GM23338 (cell line): ENCODE measurements at regions not wholly inside any gene's neighbourhood (a gene's known extent, or its start where the extent isn't known, plus 50 kb on each side); places are given as distances from the start of the nearest gene placed in this dataset.

Experiments used
- ATAC-seq: fragments of 200-7000 bp; cut with Tn5 transposase; 3 replicates; pipeline ENCODE4 v1.9.1; 2020
- DNase-seq: peaks from one replicate; pipeline ENCODE4 v3.0.0-alpha.2; 2015; ENCODE audit warnings: low spot score
- H2AFZ ChIP-seq: fragments of 200-600 bp; sonication (generic); 2 replicates; pipeline ENCODE4 v1.8.0; 2016; ENCODE audit warnings: antibody characterized with exemption, mild to moderate bottlenecking, moderate library complexity
- H3F3A ChIP-seq: fragments of 200-600 bp; sonication (generic); replicated peaks from 2 replicates; pipeline ENCODE4 v1.8.0; 2017; ENCODE audit warnings: antibody characterized with exemption, mixed run types, low read depth
- H3K27ac ChIP-seq: fragments of 200-600 bp; sonication (generic); 2 replicates; pipeline ENCODE4 v1.6.1; 2016; ENCODE audit warnings: low read depth
- H3K27me3 ChIP-seq: fragments of 200-600 bp; sonication (generic); 2 replicates; pipeline ENCODE4 v1.8.0; 2016; ENCODE audit warnings: mild to moderate bottlenecking, mixed run types, moderate library complexity; ENCODE audit not compliant: insufficient read depth
- H3K36me3 ChIP-seq: fragments of 200-600 bp; sonication (generic); 2 replicates; pipeline ENCODE4 v1.8.0; 2016; ENCODE audit warnings: mild to moderate bottlenecking; ENCODE audit not compliant: insufficient read depth
- H3K4me1 ChIP-seq: fragments of 200-600 bp; sonication (generic); 2 replicates; pipeline ENCODE4 v1.8.0; 2016; ENCODE audit warnings: mild to moderate bottlenecking, moderate library complexity; ENCODE audit not compliant: insufficient read depth
- H3K4me2 ChIP-seq: fragments of 200-600 bp; sonication (generic); 2 replicates; pipeline ENCODE4 v1.7.1; 2017; ENCODE audit warnings: mixed run types
- H3K4me3 ChIP-seq: fragments of 200-600 bp; sonication (generic); 2 replicates; pipeline ENCODE4 v1.6.1; 2016; ENCODE audit warnings: mixed run types
- H3K79me2 ChIP-seq: fragments of 200-600 bp; sonication (generic); replicated peaks from 2 replicates; pipeline ENCODE4 v1.8.0; 2017; ENCODE audit warnings: mild to moderate bottlenecking; ENCODE audit not compliant: insufficient read depth
- H3K9me2 ChIP-seq: fragments of 200-600 bp; sonication (generic); 2 replicates; pipeline ENCODE4 v1.8.0; 2017; ENCODE audit not compliant: insufficient read depth
- H4K20me1 ChIP-seq: fragments of 200-600 bp; sonication (generic); replicated peaks from 2 replicates; pipeline ENCODE4 v1.8.0; 2017; ENCODE audit warnings: mild to moderate bottlenecking; ENCODE audit not compliant: insufficient read depth
- H3K27ac Mint-ChIP-seq: 2 replicates; pipeline ENCODE4 v1.8.0; 2020; ENCODE audit warnings: inconsistent platforms, mild to moderate bottlenecking, moderate library complexity, mixed read lengths
- H3K27me3 Mint-ChIP-seq: 3 replicates; pipeline ENCODE4 v1.8.0; 2022; ENCODE audit warnings: low read depth, mild to moderate bottlenecking, moderate library complexity, mixed read lengths, inconsistent platforms; ENCODE audit not compliant: insufficient read depth, poor library complexity
- H3K36me3 Mint-ChIP-seq: 3 replicates; pipeline ENCODE4 v1.8.0; 2021; ENCODE audit warnings: low read depth, mild to moderate bottlenecking, inconsistent platforms, moderate library complexity, mixed read lengths
- H3K4me1 Mint-ChIP-seq: 3 replicates; pipeline ENCODE4 v1.8.0; 2020; ENCODE audit warnings: mild to moderate bottlenecking, inconsistent platforms, mixed read lengths
- H3K4me3 Mint-ChIP-seq: 3 replicates; pipeline ENCODE4 v1.8.0; 2021; ENCODE audit warnings: moderate library complexity, mild to moderate bottlenecking, inconsistent platforms, mixed read lengths
- H3K9me3 Mint-ChIP-seq: 3 replicates; pipeline ENCODE4 v1.8.0; 2020; ENCODE audit warnings: moderate library complexity, mild to moderate bottlenecking, inconsistent platforms, mixed read lengths
- CREB1 ChIP-seq: fragments of 250-450 bp; sonication (Bioruptor Pico); IDR thresholded peaks from 2 replicates; pipeline ENCODE4 v1.5.0; 2020; ENCODE audit warnings: low read depth, mild to moderate bottlenecking, moderate library complexity
- EZH2 ChIP-seq: fragments of 200-600 bp; sonication (generic); IDR thresholded peaks from one replicate; pipeline ENCODE4 v1.8.0; 2017; ENCODE audit warnings: antibody characterized with exemption, mild to moderate bottlenecking, low read depth; ENCODE audit not compliant: unreplicated experiment
- JUNB ChIP-seq: IDR thresholded peaks from one replicate; pipeline ENCODE4 v1.6.1; 2016; ENCODE audit warnings: antibody characterized with exemption; ENCODE audit not compliant: unreplicated experiment
- ZNF114 ChIP-seq: fragments of 250-450 bp; sonication (Bioruptor Pico); IDR thresholded peaks from 2 replicates; pipeline ENCODE4 v1.5.0; 2020; ENCODE audit warnings: mild to moderate bottlenecking, moderate library complexity
- ZNF331 ChIP-seq: fragments of 250-450 bp; sonication (Bioruptor Pico); IDR thresholded peaks from 2 replicates; pipeline ENCODE4 v1.5.0; 2020; ENCODE audit warnings: low read depth, mild to moderate bottlenecking, moderate library complexity
- TF ChIP-seq, protein P1 (sequence below), 2 experiments: fragments of 200-600 bp in 1 of 2; sonication (generic) in 1 of 2; conservative IDR thresholded peaks; 2 replicates each; pipeline versions ENCODE4 v1.5.1 to v1.6.1; 2016 to 2017; ENCODE audit warnings: antibody characterized with exemption in 2 of 2, low read depth in 2 of 2, mild to moderate bottlenecking in 2 of 2, moderate library complexity in 1 of 2
- TF ChIP-seq, protein P2 (sequence below): fragments of 250-450 bp; sonication (Bioruptor Pico); IDR thresholded peaks from 2 replicates; pipeline ENCODE4 v1.5.0; 2020; ENCODE audit warnings: mild to moderate bottlenecking, moderate library complexity
- TF ChIP-seq, protein P3 (sequence below): IDR thresholded peaks from 2 replicates; pipeline ENCODE4 v1.6.1; 2016; ENCODE audit warnings: antibody characterized with exemption

DNA sequence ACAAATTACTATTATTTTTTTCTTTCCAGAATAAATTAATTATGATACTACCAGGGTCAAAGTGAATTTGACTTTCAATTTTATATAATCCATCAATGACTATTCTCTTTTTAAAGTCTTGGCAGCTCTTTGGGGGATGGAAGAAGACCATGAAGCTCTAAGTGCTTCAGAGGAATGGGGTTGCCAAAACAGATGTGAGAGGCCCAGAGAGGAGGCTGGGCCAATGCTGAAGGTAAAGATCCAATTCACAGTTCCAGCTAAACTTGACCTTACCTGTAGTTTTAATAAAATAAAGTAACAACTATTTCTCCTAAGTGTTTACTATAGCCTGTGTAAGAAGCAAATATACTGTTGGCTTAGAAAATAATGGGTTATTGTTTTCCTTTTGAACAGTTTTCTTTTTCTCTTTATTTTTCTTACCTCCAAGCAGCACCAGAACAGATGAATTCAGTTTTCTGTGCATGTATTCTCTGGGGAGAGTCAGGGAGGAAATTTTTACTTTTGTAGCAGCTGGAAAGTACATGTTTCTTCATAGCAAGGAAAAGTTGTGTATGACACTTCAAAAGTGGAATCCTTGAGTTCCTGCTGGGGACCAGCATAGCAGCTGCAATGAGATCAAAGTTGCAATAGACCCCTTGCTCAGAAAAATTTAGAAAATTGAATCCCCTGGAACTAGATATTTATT lies 104.9 kb downstream of the CEP44 start (continued):
- no peak for TF ChIP-seq JUNB

DNA sequence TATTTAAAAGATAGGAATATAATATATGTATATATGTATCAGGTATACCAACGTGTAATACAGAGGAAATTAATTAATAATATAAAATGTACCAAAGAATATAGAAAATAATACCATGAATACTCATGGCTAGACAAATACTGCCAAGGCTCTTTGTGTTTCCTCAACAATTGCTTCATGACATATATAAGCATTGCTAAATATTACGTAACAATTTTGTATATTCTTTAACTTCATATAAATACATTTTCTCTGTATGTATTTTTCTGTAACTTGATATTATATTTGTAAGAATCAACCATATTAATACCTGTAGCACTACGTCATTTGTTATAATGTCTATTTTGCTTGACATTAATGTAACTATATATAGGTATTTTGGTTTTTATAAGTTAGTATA lies 104.0 kb downstream of the CEP44 start:
- TF ChIP-seq ZNF114 (no peak), EZH2 (no peak)
- H3K27ac ChIP-seq, result no peak overlapping the region
- H3K27me3 ChIP-seq, result no peaks in the 10 kb centered on the region
- no peaks in the 10 kb centered on the region for H3K79me2 ChIP-seq
- no peak overlapping the region for H2AFZ ChIP-seq
- no peaks in the 10 kb centered on the region for H3K9me3 Mint-ChIP-seq
- H3K4me2 ChIP-seq, result no peak overlapping the region
- ATAC-seq (no peak), DNase-seq (no peak)
- no peaks in the 10 kb centered on the region; the same call in none of the 3 replicates for H3K36me3 Mint-ChIP-seq
- H3K9me2 ChIP-seq, result no peaks in the 10 kb centered on the region; the same call in 1 of the 2 replicates
- no peaks in the 10 kb centered on the region for H4K20me1 ChIP-seq
- no peaks in the 10 kb centered on the region for H3K36me3 ChIP-seq
- no peaks in the 10 kb centered on the region for H3F3A ChIP-seq
- peaks cover 3% of the 10 kb centered on the region for H3K27me3 Mint-ChIP-seq
- H3K4me3 ChIP-seq, result no peak overlapping the region
- no peak overlapping the region for H3K4me3 Mint-ChIP-seq
- H3K4me1 ChIP-seq, result peaks cover 4% of the 10 kb centered on the region; the same call in 1 of the 2 replicates
- H3K27ac Mint-ChIP-seq, result no peak overlapping the region
- H3K4me1 Mint-ChIP-seq, result peaks cover 5% of the 10 kb centered on the region; the same call in 2 of the 3 replicates

DNA sequence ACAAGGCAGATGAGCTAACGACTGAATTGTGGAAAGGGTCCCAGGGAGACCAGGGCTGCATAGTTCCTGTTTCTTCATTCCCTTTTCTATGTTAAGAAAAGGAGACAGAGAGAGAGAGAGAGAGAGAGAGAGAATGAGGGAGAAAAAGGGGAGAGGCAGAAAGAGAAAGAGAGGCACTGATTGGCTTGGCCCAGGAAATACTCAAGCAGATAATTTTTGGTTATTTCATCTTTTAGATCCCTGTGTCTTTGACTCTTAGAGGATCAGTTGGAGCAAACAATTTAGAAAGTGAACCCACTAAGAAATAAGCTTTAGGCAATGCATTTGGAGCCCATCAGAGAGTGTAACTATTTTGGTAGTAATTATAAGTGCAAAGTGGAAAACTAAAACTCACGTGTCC lies 103.4 kb downstream of the CEP44 start:
- H3K9me3 Mint-ChIP-seq, result no peaks in the 10 kb centered on the region
- H3K27ac ChIP-seq, result no peak overlapping the region
- no peaks in the 10 kb centered on the region for H3K79me2 ChIP-seq
- ATAC-seq (no peak), DNase-seq (no peak)
- no peak overlapping the region for H3K4me2 ChIP-seq
- H3K36me3 ChIP-seq, result no peaks in the 10 kb centered on the region
- H3K36me3 Mint-ChIP-seq, result no peaks in the 10 kb centered on the region; the same call in 1 of the 3 replicates
- peak overlapping the region; percentile 12; the same call in 1 of the 2 replicates for H2AFZ ChIP-seq
- no peak overlapping the region for H3K4me3 ChIP-seq
- H3K4me1 ChIP-seq, result peaks cover 5% of the 10 kb centered on the region; the same call in 1 of the 2 replicates
- peaks cover 5% of the 10 kb centered on the region; the same call in 2 of the 3 replicates for H3K4me1 Mint-ChIP-seq
- no peak overlapping the region; the same call in 1 of the 2 replicates for H3K27ac Mint-ChIP-seq
- no peaks in the 10 kb centered on the region; the same call in 1 of the 2 replicates for H3K9me2 ChIP-seq
- no peak overlapping the region for H3K4me3 Mint-ChIP-seq
- H4K20me1 ChIP-seq, result no peaks in the 10 kb centered on the region
- H3K27me3 Mint-ChIP-seq, result peaks cover 4% of the 10 kb centered on the region
- H3F3A ChIP-seq, result no peaks in the 10 kb centered on the region
- no peaks in the 10 kb centered on the region for H3K27me3 ChIP-seq
- TF ChIP-seq, protein P1, sequence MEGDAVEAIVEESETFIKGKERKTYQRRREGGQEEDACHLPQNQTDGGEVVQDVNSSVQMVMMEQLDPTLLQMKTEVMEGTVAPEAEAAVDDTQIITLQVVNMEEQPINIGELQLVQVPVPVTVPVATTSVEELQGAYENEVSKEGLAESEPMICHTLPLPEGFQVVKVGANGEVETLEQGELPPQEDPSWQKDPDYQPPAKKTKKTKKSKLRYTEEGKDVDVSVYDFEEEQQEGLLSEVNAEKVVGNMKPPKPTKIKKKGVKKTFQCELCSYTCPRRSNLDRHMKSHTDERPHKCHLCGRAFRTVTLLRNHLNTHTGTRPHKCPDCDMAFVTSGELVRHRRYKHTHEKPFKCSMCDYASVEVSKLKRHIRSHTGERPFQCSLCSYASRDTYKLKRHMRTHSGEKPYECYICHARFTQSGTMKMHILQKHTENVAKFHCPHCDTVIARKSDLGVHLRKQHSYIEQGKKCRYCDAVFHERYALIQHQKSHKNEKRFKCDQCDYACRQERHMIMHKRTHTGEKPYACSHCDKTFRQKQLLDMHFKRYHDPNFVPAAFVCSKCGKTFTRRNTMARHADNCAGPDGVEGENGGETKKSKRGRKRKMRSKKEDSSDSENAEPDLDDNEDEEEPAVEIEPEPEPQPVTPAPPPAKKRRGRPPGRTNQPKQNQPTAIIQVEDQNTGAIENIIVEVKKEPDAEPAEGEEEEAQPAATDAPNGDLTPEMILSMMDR (conservative IDR thresholded peaks at IDR 0.05; ENCODE audit: low read depth in 2 of 2), result no peak
- TF ChIP-seq ZNF331 (CRISPR knock-in tag) (no peak), JUNB (no peak), CREB1 (CRISPR knock-in tag) (no peak)
- TF ChIP-seq, protein P2, sequence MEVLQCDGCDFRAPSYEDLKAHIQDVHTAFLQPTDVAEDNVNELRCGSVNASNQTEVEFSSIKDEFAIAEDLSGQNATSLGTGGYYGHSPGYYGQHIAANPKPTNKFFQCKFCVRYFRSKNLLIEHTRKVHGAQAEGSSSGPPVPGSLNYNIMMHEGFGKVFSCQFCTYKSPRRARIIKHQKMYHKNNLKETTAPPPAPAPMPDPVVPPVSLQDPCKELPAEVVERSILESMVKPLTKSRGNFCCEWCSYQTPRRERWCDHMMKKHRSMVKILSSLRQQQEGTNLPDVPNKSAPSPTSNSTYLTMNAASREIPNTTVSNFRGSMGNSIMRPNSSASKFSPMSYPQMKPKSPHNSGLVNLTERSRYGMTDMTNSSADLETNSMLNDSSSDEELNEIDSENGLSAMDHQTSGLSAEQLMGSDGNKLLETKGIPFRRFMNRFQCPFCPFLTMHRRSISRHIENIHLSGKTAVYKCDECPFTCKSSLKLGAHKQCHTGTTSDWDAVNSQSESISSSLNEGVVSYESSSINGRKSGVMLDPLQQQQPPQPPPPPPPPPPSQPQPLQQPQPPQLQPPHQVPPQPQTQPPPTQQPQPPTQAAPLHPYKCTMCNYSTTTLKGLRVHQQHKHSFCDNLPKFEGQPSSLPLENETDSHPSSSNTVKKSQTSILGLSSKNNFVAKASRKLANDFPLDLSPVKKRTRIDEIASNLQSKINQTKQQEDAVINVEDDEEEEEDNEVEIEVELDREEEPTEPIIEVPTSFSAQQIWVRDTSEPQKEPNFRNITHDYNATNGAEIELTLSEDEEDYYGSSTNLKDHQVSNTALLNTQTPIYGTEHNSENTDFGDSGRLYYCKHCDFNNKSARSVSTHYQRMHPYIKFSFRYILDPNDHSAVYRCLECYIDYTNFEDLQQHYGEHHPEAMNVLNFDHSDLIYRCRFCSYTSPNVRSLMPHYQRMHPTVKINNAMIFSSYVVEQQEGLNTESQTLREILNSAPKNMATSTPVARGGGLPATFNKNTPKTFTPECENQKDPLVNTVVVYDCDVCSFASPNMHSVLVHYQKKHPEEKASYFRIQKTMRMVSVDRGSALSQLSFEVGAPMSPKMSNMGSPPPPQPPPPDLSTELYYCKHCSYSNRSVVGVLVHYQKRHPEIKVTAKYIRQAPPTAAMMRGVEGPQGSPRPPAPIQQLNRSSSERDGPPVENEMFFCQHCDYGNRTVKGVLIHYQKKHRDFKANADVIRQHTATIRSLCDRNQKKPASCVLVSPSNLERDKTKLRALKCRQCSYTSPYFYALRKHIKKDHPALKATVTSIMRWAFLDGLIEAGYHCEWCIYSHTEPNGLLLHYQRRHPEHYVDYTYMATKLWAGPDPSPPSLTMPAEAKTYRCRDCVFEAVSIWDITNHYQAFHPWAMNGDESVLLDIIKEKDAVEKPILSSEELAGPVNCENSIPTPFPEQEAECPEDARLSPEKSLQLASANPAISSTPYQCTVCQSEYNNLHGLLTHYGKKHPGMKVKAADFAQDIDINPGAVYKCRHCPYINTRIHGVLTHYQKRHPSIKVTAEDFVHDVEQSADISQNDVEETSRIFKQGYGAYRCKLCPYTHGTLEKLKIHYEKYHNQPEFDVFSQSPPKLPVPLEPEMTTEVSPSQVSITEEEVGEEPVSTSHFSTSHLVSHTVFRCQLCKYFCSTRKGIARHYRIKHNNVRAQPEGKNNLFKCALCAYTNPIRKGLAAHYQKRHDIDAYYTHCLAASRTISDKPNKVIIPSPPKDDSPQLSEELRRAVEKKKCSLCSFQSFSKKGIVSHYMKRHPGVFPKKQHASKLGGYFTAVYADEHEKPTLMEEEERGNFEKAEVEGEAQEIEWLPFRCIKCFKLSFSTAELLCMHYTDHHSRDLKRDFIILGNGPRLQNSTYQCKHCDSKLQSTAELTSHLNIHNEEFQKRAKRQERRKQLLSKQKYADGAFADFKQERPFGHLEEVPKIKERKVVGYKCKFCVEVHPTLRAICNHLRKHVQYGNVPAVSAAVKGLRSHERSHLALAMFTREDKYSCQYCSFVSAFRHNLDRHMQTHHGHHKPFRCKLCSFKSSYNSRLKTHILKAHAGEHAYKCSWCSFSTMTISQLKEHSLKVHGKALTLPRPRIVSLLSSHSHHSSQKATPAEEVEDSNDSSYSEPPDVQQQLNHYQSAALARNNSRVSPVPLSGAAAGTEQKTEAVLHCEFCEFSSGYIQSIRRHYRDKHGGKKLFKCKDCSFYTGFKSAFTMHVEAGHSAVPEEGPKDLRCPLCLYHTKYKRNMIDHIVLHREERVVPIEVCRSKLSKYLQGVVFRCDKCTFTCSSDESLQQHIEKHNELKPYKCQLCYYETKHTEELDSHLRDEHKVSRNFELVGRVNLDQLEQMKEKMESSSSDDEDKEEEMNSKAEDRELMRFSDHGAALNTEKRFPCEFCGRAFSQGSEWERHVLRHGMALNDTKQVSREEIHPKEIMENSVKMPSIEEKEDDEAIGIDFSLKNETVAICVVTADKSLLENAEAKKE (CRISPR knock-in tag), result no peak
- TF ChIP-seq, protein P3, sequence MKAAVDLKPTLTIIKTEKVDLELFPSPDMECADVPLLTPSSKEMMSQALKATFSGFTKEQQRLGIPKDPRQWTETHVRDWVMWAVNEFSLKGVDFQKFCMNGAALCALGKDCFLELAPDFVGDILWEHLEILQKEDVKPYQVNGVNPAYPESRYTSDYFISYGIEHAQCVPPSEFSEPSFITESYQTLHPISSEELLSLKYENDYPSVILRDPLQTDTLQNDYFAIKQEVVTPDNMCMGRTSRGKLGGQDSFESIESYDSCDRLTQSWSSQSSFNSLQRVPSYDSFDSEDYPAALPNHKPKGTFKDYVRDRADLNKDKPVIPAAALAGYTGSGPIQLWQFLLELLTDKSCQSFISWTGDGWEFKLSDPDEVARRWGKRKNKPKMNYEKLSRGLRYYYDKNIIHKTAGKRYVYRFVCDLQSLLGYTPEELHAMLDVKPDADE, result no peak
